Stimulated activated CD4-positive, alpha-beta T cell treated with anti-CD3 and anti-CD28 coated beads, Interleukin-15, amount 100 ng/mL, for 48 hours (primary cell): ENCODE measurements at regions not wholly inside any gene's neighbourhood (a gene's known extent, or its start where the extent isn't known, plus 50 kb on each side); places are given as distances from the start of the nearest gene placed in this dataset.

Source experiments
- DNase-seq, 2 donors: peaks; one replicate each; pipeline ENCODE4 v3.0.0-alpha.2; 2020; ENCODE audit warnings: low read depth in 2 of 2

- DNase-seq: no peak
These were observed 260.0 kb upstream of the HS6ST1 start for GRCh38 chr2:128578406-128579390.

- DNase-seq: no peak
These were observed 261.2 kb upstream of the HS6ST1 start for GRCh38 chr2:128579825-128580224.

GRCh38 chr2:128580988-128581848 lies 262.6 kb upstream of the HS6ST1 start:
- no peak for DNase-seq

GRCh38 chr2:128581849-128582244 lies 263.2 kb upstream of the HS6ST1 start:
- DNase-seq: no peak

- DNase-seq: no peak
These were observed 265.7 kb upstream of the HS6ST1 start for GRCh38 chr2:128584296-128584890.

- no peak for DNase-seq
These were observed 267.0 kb upstream of the HS6ST1 start for GRCh38 chr2:128585706-128586105.

GRCh38 chr2:128589681-128590080 lies 271.0 kb upstream of the HS6ST1 start:
- DNase-seq: no peak

- no peak for DNase-seq
These were observed 271.8 kb upstream of the HS6ST1 start for GRCh38 chr2:128590309-128591021.

- no peak for DNase-seq
These were observed 272.6 kb upstream of the HS6ST1 start for GRCh38 chr2:128591022-128591860.

GRCh38 chr2:128591861-128592822 lies 273.5 kb upstream of the HS6ST1 start:
- no peak for DNase-seq

GRCh38 chr2:128593518-128593878 lies 274.8 kb upstream of the HS6ST1 start:
- DNase-seq: no peak

GRCh38 chr2:128593879-128594650 lies 275.4 kb upstream of the HS6ST1 start:
- DNase-seq: no peak

- no peak for DNase-seq
These were observed 275.9 kb upstream of the HS6ST1 start for GRCh38 chr2:128594651-128594910.

- no peak for DNase-seq
These were observed 276.4 kb upstream of the HS6ST1 start for GRCh38 chr2:128594953-128595677.

GRCh38 chr2:128595763-128596395 lies 277.2 kb upstream of the HS6ST1 start:
- DNase-seq: no peak

- DNase-seq: no peak
These were observed 277.9 kb upstream of the HS6ST1 start for GRCh38 chr2:128596396-128597120.

- DNase-seq: no peak
These were observed 278.6 kb upstream of the HS6ST1 start for GRCh38 chr2:128597121-128597762.
